AG04450 (cell line): ENCODE measurements at regions not wholly inside any gene's neighbourhood (a gene's known extent, or its start where the extent isn't known, plus 50 kb on each side); places are given as distances from the start of the nearest gene placed in this dataset.

Experiments used
- CTCF ChIA-PET: fragments of 300-600, 350-600 bp; formaldehyde crosslinking; extraction: SDS; loops from one replicate; lab custom pipeline; 2022; ENCODE audit warnings: antibody characterized with exemption, inconsistent platforms; lab: Charles Lee
- POLR2A ChIA-PET: fragments of 350-600 bp; formaldehyde crosslinking; extraction: SDS; loops from one replicate; lab custom pipeline; 2021; ENCODE audit warnings: antibody characterized with exemption, inconsistent platforms; lab: Yijun Ruan, JAX
- DNase-seq: peaks from one replicate; pipeline ENCODE4 v3.0.0-alpha.2; 2011; ENCODE audit warnings: low read depth, low spot score
- H3K27ac ChIP-seq: one replicate; pipeline ENCODE4 v1.5.1; 2012; ENCODE audit warnings: low read depth, low read length, control low read depth
- H3K27me3 ChIP-seq: one replicate; pipeline ENCODE4 v1.6.0; 2012; ENCODE audit warnings: low read length; ENCODE audit not compliant: control insufficient read depth, insufficient read depth
- H3K4me3 ChIP-seq: 2 replicates; pipeline ENCODE4 v1.5.1; 2011; ENCODE audit warnings: mild to moderate bottlenecking, low read depth, low read length, control low read depth
- H3K9me3 ChIP-seq: 2 replicates; pipeline ENCODE4 v1.5.1; 2012; ENCODE audit warnings: low read length; ENCODE audit not compliant: control insufficient read depth, insufficient read depth
- CTCF ChIP-seq: IDR thresholded peaks from 2 replicates; pipeline ENCODE4 v1.5.1; 2011; ENCODE audit warnings: low read depth, low read length, control low read depth, inconsistent platforms

- ChIA-PET CTCF (no interaction called here), POLR2A (no interaction called here)
- H3K9me3 ChIP-seq: no peaks in the 10 kb centered on the region
- no peak for DNase-seq
- H3K27me3 ChIP-seq: no peaks in the 10 kb centered on the region
- H3K4me3 ChIP-seq: no peak overlapping the region
- no peak for TF ChIP-seq CTCF
- no peak overlapping the region for H3K27ac ChIP-seq
These were observed 452.6 kb downstream of the ZNF536 start for GRCh38 chr19:30824809-30825208.

DNA sequence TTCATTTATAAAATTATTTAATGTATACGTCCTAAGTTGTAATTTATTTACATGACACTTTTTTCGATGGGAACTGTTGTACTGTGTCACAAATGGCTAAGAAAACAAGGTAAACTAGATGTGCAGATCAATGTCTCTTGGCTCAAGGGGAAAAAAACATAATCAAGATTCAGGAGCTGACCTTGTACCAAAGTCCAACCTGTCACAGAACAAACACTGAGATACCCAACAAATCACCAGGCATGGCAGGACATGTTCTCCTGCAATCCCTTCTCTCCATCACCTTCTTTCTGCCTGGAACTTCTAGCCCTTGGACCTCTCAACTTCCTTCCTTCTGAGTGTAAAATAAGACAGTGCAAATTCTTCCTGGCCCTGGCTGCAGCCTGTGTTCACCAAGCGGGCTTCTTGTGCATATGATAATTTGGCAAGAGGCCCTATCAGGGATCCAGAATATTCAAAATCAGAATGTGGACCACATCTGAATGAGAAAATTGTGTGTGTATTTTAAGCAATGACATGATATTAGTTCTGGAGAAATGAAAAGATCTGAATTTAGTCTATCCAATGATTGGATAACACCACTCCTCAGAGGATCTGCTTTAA is 445.9 kb downstream of the ZNF536 start:
- ChIA-PET POLR2A (no interaction called here), CTCF (no interaction called here)
- DNase-seq: no peak

DNA sequence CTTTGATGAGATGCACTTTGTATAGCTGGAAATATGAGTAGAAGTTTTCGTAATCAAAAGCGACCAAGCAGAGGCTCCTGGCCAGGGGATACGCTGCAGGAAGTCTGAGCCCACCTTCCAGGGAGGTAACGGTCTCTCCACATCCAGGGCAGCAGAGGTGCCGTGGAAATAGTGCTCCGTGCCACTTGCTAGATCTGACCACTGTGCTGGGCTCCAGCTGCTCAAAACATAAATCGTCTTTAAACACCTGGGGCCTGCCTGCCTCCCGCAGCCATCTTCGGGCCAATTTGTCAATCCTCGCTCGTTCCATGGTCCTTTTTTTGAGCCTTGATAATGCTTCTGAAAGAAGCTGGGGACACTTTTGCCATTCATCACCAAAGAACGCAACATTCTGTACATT is 445.0 kb downstream of the ZNF536 start:
- no peak overlapping the region for H3K4me3 ChIP-seq
- no peak overlapping the region for H3K27ac ChIP-seq
- no peak for TF ChIP-seq CTCF
- no peaks in the 10 kb centered on the region for H3K9me3 ChIP-seq
- no peaks in the 10 kb centered on the region for H3K27me3 ChIP-seq
- ChIA-PET POLR2A (no interaction called here), CTCF (no interaction called here)
- DNase-seq: no peak

More for the DNA sequence above, 445.9 kb downstream of the ZNF536 start:
- no peaks in the 10 kb centered on the region for H3K9me3 ChIP-seq
- H3K27me3 ChIP-seq: no peaks in the 10 kb centered on the region
- no peak overlapping the region for H3K27ac ChIP-seq
- no peak overlapping the region for H3K4me3 ChIP-seq
- no peak for TF ChIP-seq CTCF

- no peak overlapping the region for H3K4me3 ChIP-seq
- CTCF ChIA-PET: no interaction called here
- no peaks in the 10 kb centered on the region for H3K9me3 ChIP-seq
- POLR2A ChIA-PET: no interaction called here
- no peak for DNase-seq
- no peak overlapping the region for H3K27ac ChIP-seq
- no peaks in the 10 kb centered on the region for H3K27me3 ChIP-seq
- TF ChIP-seq CTCF: no peak
These were observed 443.9 kb downstream of the ZNF536 start for GRCh38 chr19:30815889-30816580.

GRCh38 chr19:30812099-30812678 is 440.0 kb downstream of the ZNF536 start:
- ChIA-PET POLR2A (no interaction called here), CTCF (interaction anchor here (0.7 to 1.6 kb wide), 2 partner anchors 57 to 143 kb away, joined by 3 to 4 read pairs; no protein-coding TSS in a partner anchor)
- TF ChIP-seq CTCF: no peak
- Histone ChIP-seq H3K27me3 (no peaks in the 10 kb centered on the region), H3K27ac (no peak overlapping the region), H3K4me3 (no peak overlapping the region), H3K9me3 (no peaks in the 10 kb centered on the region; the same call in 1 of the 2 replicates)
- DNase-seq: no peak
